Spleen (tissue), 11 donors: ENCODE measurements at regions not wholly inside any gene's neighbourhood (a gene's known extent, or its start where the extent isn't known, plus 50 kb on each side); places are given as distances from the start of the nearest gene placed in this dataset.

ENCODE experiments used
- DNase-seq: peaks from one replicate; pipeline ENCODE4 v3.0.0-alpha.2; 2020
- H3K27ac ChIP-seq, 8 donors: fragments of 200-600 bp; sonication (generic) in 7 of 8; 1 replicate in 4 of 8; 2 replicates in 4 of 8; pipeline versions ENCODE4 v1.5.0 to v1.8.0; 2016 to 2021; ENCODE audit warnings: inconsistent platforms in 4 of 8, mild to moderate bottlenecking in 4 of 8, moderate library complexity in 1 of 8
- H3K27me3 ChIP-seq, 7 donors: fragments of 200-600 bp; sonication (generic) in 6 of 7; replicated peaks in 1 of 7; 1 replicate in 4 of 7; 2 replicates in 3 of 7; pipeline versions ENCODE4 v1.5.0 to v1.8.0; 2016 to 2021; ENCODE audit warnings: inconsistent platforms in 3 of 7, mild to moderate bottlenecking in 1 of 7
- H3K36me3 ChIP-seq, 6 donors: fragments of 200-600 bp; sonication (generic) in 5 of 6; 1 replicate in 4 of 6; 2 replicates in 2 of 6; pipeline versions ENCODE4 v1.5.0 to v1.8.0; 2016 to 2021; ENCODE audit warnings: inconsistent platforms in 2 of 6
- H3K4me1 ChIP-seq, 6 donors: fragments of 200-600 bp; sonication (generic) in 5 of 6; 1 replicate in 3 of 6; 2 replicates in 3 of 6; pipeline versions ENCODE4 v1.5.0 to v1.8.0; 2016 to 2021; ENCODE audit warnings: inconsistent platforms in 3 of 6
- H3K4me3 ChIP-seq, 8 donors: fragments of 200-600 bp; sonication (generic) in 7 of 8; 1 replicate in 4 of 8; 2 replicates in 4 of 8; pipeline versions ENCODE4 v1.5.0 to v1.8.0; 2016 to 2021; ENCODE audit warnings: inconsistent platforms in 4 of 8, mild to moderate bottlenecking in 4 of 8, moderate library complexity in 2 of 8
- H3K9me3 ChIP-seq, 8 donors: fragments of 200-600 bp; sonication (generic) in 7 of 8; 1 replicate in 4 of 8; 2 replicates in 4 of 8; pipeline versions ENCODE4 v1.5.0 to v1.8.0; 2016 to 2021; ENCODE audit warnings: inconsistent platforms in 4 of 8
- CTCF ChIP-seq, 11 experiments: fragments of 200-600 bp in 7 of 11; fragments of 450-650 bp in 4 of 11; sonication (generic) in 4 of 11; IDR thresholded peaks in 8 of 11; conservative IDR thresholded peaks in 3 of 11; 1 replicate in 7 of 11; 2 replicates in 4 of 11; pipeline versions ENCODE4 v1.4.0 to v1.8.0; 2016 to 2021; ENCODE audit warnings: antibody characterized with exemption in 11 of 11, inconsistent platforms in 4 of 11, mild to moderate bottlenecking in 1 of 11
- POLR2A ChIP-seq, 3 donors: fragments of 450-650 bp; IDR thresholded peaks; one replicate each; pipeline ENCODE4 v1.5.1; 2017; ENCODE audit warnings: antibody characterized with exemption in 3 of 3, mild to moderate bottlenecking in 1 of 3
- POLR2AphosphoS5 ChIP-seq, 3 donors: sonication (generic); formaldehyde crosslinking; IDR thresholded peaks; one replicate each; pipeline ENCODE4 v1.5.1; 2017; ENCODE audit warnings: antibody characterized with exemption in 3 of 3
- WGBS, 5 donors: extraction: QIAGEN DNeasy Blood & Tissue Kit in 3 of 5; methylation state at CpG; one replicate each; pipeline versions ENCODE4 v1.1.5 to v1.1.7; 2013 to 2018; 5-methylcytosine and 5-hydroxymethylcytosine counted together
- intact Hi-C: fragments of 100-400 bp; cut with DNase I; formaldehyde crosslinking; loops from one replicate; pipeline ENCODE4 v1.15.0; 2023; ENCODE audit warnings: low total_unique reads
- donor health status: healthy with polysubstance abuse.
- donor health status: DM: no; HTN: no; CAD: no; lungs with moderate emphysema.
- donor health status: DM: no; HTN: no; CAD: no.
- donor health status: Bipolar disorder and iron deficiency.
- donor health status: healthy.
- donor health status: DM: no; HTN: no; CAD: no.
- donor health status: DM: yes; HTN: yes; CAD: no.

GRCh38 chr4:16995451-16995850, 97.0 kb upstream of the LDB2 start:
- Histone ChIP-seq H3K9me3 (no peaks in the 10 kb centered on the region), H3K4me3 (no peak overlapping the region), H3K27ac (no peak overlapping the region), H3K4me1 (no peaks in the 10 kb centered on the region), H3K27me3 (no peaks in the 10 kb centered on the region), H3K36me3 (no peaks in the 10 kb centered on the region)
- 63 to 76% (median 72%) methylated on average over 1 of the region's 1 CpG for WGBS, 5 donors
- no peak for DNase-seq
- intact Hi-C loops = no loop called here
- TF ChIP-seq POLR2A (IDR thresholded peaks at IDR 0.05) = no peak
- no peak for TF ChIP-seq POLR2AphosphoS5 (IDR thresholded peaks at IDR 0.05)
- TF ChIP-seq CTCF (IDR thresholded peaks at IDR 0.05 in 8 of 11, conservative IDR thresholded peaks at IDR 0.05 in 3 of 11) = no peak

DNA sequence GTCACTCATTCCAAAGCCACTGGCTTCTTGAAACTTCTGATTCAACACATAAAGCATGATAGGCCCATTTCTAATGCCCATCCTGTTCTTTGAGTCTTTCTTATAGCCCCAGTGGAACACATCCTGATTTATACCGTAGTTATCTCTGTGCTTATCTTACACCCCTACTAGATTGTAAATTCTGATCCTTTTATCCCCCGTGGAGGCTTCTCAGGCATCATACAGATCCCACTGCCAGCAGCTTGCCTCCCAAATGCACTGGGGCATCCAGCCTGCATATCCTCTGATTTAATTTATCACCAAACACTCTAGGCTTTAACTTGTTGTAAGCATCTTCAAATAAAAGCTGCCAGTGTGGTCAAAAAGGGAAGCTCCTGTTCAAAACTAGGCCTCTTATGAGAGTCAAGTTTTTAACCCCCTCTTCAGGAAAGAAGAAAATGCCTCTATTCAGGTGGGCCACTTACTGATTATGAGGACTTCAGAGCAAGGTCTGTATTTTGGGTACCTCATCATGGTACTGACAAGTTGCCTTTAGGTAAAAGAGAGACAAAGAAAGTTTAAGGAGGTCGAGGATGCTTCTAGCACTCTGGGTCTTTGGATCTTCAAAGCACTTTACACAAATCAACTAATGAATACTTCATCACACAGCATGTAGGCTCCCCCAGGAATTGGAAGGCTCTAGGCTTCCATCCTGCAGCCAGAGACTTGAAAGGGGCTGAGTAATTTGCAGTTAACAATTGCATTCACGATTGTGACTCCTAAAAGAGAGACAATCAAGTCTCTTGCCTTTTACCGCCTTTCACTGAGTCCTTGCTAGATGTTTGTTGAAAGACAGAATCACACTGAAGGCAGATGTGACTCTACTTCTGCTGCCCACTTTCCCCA, 95.8 kb upstream of the LDB2 start:
- TF ChIP-seq POLR2A (IDR thresholded peaks at IDR 0.05) (no peak), POLR2AphosphoS5 (IDR thresholded peaks at IDR 0.05) (no peak), CTCF (IDR thresholded peaks at IDR 0.05 in 8 of 11, conservative IDR thresholded peaks at IDR 0.05 in 3 of 11) (no peak)
- H3K27ac ChIP-seq = no peak overlapping the region
- no peak for DNase-seq
- intact Hi-C loops = no loop called here
- H3K9me3 ChIP-seq = no peaks in the 10 kb centered on the region
- WGBS, 5 donors = 75 to 84% (median 78%) methylated on average over 5 of the region's 5 CpGs
- H3K27me3 ChIP-seq = no peaks in the 10 kb centered on the region
- H3K4me1 ChIP-seq = no peaks in the 10 kb centered on the region
- no peaks in the 10 kb centered on the region for H3K36me3 ChIP-seq
- no peak overlapping the region for H3K4me3 ChIP-seq

DNA sequence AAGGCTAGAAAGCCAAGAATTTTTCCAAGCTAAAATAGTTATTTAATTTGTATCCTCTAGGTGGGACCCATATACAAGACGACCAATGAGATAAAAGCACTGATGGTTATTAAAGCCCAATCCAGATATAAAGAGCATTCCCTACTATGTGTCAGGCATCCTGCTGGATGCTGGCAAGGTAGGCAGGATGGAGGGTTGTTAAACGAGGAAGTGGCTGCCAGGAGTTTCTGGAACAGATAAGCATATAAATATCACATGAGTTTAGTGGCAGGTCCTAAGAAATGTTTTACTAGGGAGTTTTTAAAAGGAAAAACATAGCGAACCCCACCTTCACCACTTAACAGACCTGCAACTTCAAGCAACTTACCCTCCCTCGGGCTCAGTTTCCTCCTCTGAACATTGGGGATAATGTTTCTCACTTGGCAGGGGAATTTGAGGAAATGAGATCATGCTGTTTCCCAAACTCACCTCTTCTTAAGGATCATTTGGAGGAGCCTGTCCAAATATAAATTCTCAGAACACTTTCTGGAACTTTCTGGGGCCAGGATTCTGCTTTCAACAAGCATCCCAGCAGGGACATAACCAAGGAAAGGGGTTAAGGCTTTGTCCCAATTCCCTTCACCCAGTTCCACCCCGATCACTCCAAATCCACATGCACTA, 94.3 kb upstream of the LDB2 start:
- no peaks in the 10 kb centered on the region for H3K27me3 ChIP-seq
- no peak overlapping the region for H3K4me3 ChIP-seq
- H3K36me3 ChIP-seq = no peaks in the 10 kb centered on the region
- no peak for TF ChIP-seq POLR2AphosphoS5 (IDR thresholded peaks at IDR 0.05)
- no peak for TF ChIP-seq CTCF (IDR thresholded peaks at IDR 0.05 in 8 of 11, conservative IDR thresholded peaks at IDR 0.05 in 3 of 11)
- no peak for TF ChIP-seq POLR2A (IDR thresholded peaks at IDR 0.05)
- H3K27ac ChIP-seq = no peak overlapping the region
- 50 to 62% (median 57%) methylated on average over 5 of the region's 5 CpGs for WGBS, 5 donors
- intact Hi-C loops = no loop called here
- no peaks in the 10 kb centered on the region for H3K9me3 ChIP-seq
- no peaks in the 10 kb centered on the region for H3K4me1 ChIP-seq
- DNase-seq = no peak

DNA sequence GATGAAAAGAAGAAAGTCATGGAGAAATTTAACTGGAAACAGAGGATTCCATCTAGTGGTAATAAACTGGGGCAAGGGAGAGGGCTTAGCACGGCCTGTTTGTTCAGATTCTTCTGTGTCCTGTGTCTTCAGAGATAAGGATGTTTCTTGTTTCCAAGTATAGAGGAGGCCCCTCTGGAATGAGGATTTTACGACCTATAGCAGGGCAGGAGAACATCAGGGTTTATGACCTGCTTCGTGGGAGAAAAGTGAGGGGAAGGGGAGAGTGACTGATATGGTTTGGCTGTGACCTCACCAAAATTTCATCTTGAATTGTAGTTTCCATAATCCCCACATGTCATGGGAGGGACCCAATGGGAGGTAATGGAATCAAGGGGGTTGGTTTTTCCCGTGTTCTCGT, 93.0 kb upstream of the LDB2 start:
- no peak for DNase-seq
- Histone ChIP-seq H3K27me3 (no peaks in the 10 kb centered on the region), H3K4me1 (no peaks in the 10 kb centered on the region), H3K4me3 (no peak overlapping the region), H3K27ac (no peak overlapping the region), H3K9me3 (no peaks in the 10 kb centered on the region), H3K36me3 (no peaks in the 10 kb centered on the region)
- 69 to 93% (median 81%) methylated on average over 5 of the region's 5 CpGs for WGBS, 5 donors
- intact Hi-C loops = no loop called here
- TF ChIP-seq POLR2AphosphoS5 (IDR thresholded peaks at IDR 0.05) (no peak), CTCF (IDR thresholded peaks at IDR 0.05 in 8 of 11, conservative IDR thresholded peaks at IDR 0.05 in 3 of 11) (no peak), POLR2A (IDR thresholded peaks at IDR 0.05) (no peak)
